Stimulated activated CD4-positive, alpha-beta T cell treated with anti-CD3 and anti-CD28 coated beads, Interleukin-2, amount 100 ng/mL, for 24 hours (primary cell): ENCODE measurements at regions not wholly inside any gene's neighbourhood (a gene's known extent, or its start where the extent isn't known, plus 50 kb on each side); places are given as distances from the start of the nearest gene placed in this dataset.
"Not testable (repeated sequence)": the region's sequence is repeated elsewhere in the genome, so short reads cannot be mapped to it uniquely, and the experiment has no call there.

Source experiments
- DNase-seq, 2 donors: peaks; one replicate each; pipeline ENCODE4 v3.0.0-alpha.2; 2020

DNA sequence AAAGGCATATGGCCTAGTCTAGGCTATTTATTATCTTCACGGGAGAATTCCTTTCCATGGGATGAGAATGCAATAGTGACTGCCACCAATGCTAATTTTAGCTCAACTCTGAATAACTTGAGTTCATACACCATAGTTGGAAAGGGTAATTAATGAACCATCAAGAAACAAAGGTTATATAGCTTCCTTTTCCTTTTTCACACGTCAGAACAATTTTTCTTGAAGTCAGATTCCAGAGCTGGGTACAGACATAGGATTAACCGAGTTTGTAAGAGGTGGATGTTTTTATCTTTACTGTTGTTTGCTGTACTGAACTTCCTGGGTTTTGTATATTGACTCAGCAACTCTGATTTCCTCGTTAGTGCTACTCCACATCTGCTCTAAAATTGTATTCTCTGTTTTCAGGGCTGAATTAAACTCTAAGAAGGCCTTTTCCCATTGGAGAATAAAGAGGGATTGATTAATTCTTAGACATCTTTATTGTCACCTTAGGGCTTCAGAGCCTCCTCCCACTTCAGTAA is 262.0 kb downstream of the NUF2 start:
- DNase-seq, result no peak

DNA sequence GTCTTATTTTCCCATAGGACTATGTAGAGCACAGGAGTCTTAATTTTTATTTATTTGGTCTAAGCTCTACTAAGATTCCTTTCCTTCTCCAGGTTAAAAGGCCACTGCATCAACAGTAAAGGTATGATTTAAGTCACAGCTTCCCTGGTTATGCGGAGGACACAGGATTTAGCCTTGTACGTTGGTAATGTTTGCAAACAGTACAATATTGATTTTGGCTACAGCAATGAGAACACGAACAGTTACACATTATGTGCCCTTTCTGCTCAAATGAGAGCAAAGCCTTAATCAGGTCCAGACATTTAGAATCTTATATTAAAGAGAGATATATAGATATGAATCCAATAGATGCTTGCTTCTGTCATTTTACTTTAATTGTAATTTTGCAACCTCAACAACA is 264.0 kb downstream of the NUF2 start:
- DNase-seq, result no peak

DNA sequence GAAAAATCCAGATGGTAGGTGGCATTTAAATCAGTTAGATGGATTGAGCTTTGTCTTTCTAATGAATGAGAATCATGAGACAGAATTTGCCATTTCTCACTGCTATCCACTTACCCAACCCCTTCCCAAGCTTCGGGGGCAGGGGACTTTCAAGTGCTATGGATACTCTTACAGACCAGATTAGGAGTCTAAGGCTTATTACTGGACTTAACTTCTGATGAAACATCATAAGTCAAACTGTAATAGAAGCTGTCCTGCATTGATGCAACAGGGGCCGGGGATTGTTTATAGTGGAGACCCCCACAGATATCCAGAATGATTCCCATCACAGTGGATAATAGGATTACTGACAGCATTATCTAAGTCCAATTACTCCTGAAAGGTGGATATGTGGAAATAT is 267.0 kb downstream of the NUF2 start:
- DNase-seq, result no peak

DNA sequence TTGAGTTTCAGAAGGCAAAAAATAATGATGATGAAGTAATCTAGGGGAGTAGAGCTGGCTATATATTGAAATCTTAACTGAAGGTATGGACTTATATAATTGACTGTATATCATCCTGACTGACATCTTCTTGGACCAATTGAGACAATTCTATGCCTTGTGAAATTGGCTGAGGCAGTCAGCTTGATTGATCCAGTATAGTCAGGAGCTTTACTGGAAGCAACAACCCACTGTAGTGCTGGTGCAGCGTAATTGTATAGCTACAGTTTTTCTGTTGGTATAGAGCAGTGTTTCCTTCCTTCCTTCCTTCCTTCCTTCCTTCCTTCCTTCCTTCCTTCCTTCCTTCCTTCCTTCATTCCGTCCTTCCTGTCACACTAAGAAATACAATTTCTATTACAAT is 268.0 kb downstream of the NUF2 start:
- DNase-seq, result no peak

DNA sequence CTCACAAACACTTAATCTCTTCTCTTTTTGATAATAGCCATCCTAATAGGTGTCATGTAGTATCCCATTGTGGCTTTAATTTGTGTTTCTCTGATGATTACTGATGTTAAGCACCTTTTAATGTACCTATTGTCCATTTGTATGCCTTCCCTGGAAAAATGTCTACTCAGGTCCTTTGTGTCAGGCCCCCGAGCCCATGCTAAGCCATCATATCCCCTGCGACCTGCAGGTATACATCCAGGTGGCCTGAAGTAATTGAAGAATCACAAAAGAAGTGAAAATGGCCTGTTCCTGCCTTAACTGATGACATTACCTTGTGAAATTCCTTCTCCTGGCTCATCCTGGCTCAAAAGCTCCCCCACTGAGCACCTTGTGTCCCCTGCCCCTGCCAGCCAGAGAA is 269.4 kb downstream of the NUF2 start:
- not testable (repeated sequence) for DNase-seq

DNA sequence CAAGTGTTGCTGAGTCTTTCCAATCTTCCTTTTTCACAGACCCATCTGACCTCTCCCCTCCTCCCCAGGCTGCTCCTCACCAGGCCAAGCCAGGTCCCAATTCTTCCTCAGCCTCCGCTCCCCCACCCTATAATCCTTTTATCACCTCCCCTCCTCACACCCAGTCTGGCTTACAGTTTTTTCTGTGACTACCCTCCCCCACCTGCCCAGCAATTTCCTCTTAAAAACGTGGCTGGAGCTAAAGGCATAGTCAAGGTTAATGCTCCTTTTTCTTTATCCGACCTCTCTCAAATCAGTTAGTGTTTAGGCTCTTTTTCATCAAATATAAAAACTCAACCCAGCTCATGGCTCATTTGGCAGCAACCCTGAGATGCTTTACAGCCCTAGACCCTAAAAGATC is 270.9 kb downstream of the NUF2 start:
- DNase-seq, result not testable (repeated sequence)

DNA sequence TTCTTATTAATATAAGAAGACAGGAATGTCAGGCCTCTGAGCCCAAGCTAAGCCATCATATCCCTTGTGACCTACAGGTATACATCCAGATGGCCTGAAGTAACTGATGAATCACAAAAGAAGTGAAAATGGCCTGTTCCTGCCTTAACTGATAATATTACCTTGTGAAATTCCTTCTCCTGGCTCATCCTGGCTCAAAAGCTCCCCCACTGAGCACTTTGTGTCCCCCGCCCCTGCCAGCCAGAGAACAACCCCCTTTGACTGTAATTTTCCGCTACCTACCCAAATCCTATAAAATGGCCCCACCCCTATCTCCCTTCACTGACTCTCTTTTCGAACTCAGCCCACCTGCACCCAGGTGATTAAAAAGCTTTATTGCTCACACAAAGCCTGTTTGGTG is 274.4 kb downstream of the NUF2 start:
- not testable (repeated sequence) for DNase-seq

DNA sequence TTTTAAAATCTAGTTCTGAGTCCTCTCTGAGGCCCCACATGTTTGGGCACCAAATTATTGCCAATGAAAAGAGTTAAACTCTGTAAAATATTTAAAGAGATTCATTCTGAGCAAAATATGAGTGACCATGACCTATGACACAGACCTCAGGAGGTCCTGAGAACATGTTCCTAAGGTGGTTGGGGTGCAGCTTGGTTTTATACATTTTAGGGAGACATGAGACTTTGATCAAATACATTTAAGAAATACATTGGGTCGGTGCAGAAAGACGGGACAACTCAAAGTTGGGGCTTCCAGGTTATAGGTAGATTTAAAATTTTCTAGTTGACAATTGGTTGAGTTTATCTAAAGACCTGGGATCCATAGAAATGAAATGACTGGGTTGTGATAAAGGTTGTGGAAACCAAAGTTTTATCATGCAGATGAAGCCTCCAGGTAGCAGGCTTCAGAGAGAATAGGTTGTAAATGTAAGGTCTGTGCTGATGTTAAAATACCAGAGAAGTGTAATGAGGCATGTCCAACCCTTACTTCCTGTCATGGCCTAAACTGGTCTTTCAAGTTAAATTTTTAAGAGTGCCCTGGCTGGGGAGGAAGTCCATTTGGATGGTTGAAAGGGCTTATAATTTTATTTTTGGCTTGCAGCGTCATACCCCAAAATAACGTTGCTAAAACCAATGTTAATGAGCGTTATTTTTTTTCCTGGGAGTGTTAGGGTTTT is 274.9 kb downstream of the NUF2 start:
- no peak for DNase-seq

DNA sequence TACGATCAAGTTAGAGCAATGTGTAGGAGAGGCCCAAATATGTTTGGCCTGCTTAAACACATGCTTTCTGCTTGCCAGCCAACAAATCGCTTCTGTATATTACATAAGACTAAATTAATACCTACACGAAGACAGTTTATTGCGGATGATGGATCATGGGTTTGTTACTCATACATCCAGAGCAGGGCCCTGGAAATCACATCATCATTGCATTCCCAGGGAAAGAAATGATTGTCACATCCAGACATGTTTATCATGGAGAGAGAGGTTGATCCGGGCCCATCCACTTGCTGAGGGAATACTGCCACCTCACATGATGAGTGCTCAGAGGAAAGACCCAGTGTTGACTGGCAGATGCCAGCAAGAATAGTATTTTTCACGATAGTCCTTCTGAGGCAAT is 282.6 kb downstream of the NUF2 start:
- DNase-seq, result no peak

DNA sequence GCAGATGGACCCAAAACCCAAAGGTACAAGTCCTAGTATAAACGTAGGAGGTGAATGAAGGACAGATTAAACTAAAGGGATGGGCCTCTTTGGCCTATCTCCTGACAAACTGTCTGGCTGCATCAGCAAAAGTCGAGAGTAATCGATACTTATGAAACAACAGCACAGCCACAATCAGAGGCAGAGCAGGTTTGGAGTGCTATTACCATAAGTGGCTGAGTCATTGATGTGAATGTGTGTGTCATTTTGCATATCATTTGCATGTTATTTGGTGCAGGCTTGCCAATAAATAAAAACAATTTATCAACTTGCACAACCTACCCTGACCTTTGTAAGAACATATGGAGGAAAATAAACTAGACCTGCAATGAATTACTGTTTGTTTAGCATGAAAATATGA is 283.1 kb downstream of the NUF2 start:
- DNase-seq, result no peak

DNA sequence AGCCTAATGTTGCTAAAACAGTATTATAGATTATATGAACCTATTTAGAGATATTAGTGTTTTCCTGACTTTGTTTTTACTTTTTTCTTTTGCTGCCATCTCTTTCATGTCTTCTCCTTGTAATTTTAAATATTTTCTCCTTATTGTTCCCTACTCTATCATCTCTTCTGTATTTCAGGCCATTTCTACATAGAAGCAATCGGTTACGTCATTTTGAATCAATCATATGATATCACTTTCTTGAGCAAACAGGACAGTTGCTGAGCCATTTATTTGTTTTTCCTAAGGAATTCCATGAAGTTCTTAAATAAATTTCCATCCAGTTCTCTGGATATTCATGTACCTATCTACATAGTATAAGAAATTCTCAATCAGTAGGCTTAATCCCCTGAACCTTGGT is 287.2 kb downstream of the NUF2 start:
- no peak for DNase-seq

DNA sequence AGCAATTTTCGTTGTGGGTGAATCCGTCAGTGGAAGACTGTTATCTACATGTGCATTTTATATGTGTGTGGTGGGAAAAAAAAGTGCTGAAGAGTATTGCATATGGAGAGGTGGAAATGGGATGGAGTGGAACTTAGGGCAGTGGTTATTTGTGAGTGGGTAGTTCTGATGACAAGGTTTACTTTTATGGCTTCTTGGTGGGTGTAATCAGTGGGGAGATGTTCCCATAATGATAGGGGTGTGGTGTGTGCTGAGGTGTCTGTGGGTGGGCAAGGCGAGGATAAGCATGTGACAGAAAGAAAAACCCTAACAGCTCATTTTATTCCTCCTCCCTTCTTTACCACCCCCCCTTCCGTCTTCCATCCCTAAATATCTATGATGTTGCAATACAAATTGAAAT is 288.1 kb downstream of the NUF2 start:
- DNase-seq, result no peak

DNA sequence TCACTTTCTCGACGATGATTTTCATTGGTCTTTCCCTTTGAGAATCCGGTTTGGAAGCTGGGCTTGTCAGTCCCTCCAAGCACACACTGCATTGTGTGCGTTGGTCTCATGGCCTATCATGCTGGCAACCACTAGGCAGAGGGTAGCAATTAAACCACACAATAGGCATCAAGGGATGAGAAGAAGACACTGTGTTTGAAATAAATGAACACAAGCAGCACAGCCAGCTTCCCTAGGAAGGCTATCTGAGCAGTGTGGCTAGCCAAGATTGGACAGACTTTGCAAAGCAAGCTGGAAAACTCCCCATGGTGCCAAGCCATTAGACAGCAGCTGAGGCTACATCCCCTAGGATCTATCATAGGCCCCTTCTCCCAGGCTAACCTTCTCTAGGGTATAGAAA is 288.7 kb downstream of the NUF2 start:
- DNase-seq, result no peak

DNA sequence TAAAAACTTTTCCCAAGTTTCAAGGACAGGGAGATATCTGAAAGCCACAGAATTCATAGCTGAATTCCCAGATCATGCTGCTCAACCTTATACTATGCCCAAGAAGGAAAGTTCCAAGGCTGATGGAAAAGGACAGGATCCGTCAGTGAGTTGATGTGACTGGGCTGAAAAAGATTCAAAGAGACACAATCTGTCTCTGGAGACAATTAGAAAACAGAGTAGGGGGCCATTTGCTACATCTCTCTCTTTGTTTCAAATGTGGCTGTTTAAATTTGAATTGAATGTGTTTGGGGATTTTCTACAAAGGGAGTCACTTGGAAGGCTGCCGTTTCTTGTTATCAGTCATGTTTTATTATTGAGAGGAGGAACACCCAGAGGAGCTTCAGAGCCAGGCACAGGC is 292.6 kb downstream of the NUF2 start:
- DNase-seq, result no peak

DNA sequence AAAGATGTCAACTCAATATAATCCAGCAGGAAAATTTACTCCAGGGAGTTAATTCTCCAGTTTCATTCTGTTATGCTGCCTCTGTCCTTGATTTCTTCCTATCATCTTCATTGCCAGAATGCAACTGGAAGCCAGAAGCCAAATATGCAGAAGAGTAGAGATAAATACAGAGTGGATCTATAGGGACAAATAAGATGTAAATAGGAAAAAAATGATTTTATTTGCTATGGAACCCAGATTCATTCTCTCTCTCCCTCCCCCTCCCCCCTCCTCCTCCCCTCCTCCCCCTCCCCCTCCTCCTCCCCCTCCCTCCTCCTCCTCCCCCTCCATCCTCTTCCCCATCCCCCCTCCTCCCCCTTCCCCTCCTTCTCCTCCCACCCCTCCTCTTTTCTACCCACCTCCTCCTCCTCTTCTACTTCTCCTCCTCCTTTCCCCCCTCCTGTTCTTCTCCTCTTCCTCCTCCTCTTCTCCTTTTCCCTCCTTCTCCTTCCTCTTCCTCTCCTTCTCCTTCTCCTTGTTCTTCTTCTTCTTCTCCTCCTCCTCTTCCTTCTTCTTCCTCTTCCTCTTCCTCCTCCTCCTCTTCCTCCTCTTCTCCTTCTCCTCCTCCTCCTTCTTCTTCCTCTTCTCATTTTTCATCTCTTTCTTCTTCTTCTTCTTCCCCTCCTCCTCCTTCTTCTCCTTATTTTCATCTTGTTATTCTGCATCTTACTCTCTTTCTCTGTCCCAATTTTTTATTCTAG is 306.4 kb downstream of the NUF2 start:
- no peak for DNase-seq

DNA sequence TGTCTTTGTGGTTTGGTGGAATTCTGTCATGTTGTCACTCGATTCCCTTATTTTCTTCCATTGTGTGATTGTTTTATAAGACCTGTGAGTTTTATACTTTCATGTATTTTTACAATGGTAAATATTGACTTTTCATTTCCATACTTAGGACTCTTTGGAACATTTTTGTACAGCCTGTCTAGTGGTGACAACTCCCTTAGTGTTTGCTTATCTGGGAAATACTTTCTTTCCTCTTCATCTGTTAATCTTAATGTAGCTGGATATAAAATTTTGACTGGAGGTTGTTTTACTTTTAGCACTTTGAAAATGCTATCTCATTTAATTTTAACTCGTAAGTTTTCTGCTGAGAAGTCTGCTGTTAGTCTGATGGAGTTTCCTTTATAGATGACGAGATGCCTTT is 310.5 kb downstream of the NUF2 start:
- DNase-seq, result no peak

DNA sequence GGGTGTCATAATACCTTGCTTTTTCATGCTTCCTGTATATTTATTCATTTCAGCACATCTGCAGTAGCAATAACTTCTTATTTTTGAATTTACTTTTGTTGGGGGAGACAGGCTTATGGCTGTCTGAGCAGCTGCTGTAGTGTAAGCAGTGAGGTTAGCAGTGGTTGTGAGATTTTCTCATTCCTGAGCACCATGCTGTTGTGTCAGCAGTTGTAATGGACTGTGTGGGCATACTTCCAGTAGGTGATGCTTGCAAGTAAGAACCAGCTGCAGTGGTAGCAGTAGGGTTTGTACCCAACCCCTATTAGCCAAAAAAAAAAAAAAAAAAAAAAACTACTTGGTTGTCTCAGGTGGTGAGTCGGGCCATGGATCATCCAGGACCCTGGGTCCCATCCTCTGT is 311.6 kb downstream of the NUF2 start:
- DNase-seq, result no peak

DNA sequence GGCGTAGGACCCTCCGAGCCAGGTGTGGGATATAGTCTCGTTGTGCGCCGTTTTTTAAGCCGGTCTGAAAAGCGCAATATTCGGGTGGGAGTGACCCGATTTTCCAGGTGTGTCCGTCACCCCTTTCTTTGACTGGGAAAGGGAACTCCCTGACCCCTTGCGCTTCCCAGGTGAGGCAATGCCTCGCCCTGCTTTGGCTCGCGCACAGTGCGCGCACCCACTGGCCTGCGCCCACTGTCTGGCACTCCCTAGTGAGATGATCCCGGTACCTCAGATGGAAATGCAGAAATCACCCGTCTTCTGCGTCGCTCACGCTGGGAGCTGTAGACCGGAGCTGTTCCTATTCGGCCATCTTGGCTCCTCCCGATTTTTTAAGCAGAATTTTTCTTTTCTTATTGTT is 323.9 kb downstream of the NUF2 start:
- DNase-seq, result not testable (repeated sequence)

DNA sequence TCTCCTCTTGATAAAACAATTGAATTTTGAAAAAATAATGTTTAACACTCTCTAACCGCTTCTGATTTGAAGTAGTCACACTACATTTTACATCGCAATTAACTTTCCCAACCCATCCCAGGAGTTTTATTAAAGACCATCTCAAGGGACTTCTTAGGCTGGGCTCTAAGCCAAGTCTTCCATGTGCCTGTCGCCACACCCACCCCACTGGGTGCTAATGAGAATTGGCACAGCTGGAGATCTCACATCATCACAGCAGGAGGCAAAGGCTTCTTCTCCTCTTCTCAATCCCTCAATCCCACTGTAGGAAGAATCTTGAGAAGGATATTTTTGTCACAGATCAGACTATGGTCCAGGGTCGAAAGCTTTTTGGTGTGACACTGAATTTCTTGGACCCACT is 328.9 kb downstream of the NUF2 start:
- DNase-seq, result no peak

DNA sequence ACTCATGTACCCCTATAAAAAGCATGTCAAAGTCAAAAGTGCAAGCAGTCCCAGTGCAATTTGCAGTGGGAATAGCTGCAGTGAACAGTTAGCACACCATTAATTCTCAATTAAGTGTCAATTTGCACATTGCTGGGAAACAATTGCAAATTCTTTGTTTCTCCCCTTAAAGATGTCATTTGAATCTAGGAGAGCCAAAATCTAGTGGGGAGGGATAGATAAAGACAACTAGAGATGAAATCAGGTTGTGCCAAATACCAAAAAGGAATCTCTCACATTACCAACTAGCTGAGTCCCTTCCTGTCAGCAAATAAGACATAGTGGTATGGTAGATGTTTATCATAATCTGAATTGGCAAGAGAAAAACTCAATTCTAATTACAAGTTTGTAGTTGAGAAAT is 330.7 kb downstream of the NUF2 start:
- DNase-seq, result no peak

DNA sequence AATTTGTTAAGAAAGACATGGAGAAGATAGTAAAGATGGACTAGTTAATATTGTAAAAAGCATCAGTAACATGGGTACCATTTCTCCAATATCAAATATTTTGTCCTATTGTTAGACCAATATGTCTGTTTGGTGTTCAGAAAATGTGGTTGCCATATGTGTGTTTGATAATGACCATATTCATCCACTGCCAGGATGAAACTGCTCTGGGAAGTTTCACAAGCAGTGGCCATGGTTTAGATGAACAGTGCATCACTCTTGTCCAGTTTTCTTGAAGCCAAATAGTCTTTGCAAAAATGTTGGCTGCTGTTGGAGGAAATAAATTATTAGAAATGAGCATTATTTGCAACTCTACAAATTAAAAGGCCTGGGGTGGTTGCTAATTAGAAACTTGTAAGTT is 333.8 kb downstream of the NUF2 start:
- no peak for DNase-seq

DNA sequence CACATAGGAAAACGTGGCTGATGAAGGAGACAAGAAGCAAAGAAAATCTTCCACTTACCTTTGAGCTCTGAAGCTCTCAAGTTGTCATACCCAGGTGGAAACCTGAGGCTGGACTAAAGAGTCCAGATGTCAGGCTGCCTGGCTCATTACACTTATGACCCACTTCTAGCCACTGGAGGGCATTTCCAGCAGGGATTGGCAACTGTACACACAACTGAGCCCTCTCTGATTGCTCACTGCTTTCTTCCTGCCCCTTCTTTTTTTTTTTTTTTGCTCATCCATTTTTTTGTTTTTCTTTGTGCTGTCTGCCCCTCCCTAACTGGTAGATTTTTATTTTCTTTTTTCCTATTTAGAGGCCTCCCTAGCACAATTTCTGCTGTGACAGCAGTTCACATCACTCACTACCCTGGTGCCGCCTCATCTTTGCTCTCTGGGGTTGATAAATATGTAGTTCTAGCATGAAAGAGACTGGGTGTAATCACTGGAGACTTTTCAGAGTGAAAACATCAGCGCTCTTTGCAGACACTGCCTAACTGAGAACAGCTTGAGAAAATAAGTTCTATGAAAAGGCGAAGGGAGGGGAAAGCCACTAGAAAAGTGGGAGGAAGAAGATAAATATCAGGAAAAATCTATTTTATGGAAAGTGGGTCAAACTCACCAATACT is 334.5 kb downstream of the NUF2 start:
- DNase-seq, result no peak

DNA sequence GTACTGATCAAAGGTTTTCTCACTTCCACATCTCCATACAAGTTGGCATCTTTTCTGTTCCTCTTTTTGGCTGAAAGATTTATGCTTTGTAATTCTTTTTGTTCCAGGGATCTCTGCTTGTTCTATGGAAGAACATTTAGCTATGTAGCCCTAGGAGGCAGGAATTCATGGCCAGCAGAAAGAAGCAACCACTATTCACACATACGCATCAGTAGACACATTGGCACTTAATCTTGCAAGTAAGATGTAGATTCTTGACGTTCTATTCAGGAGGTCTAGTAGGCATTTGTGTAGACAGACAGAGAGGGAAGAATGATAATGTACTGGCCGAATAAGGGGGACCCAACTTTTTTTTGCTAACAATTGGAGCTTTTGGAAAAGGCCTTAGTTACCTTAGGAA is 336.0 kb downstream of the NUF2 start:
- no peak for DNase-seq

DNA sequence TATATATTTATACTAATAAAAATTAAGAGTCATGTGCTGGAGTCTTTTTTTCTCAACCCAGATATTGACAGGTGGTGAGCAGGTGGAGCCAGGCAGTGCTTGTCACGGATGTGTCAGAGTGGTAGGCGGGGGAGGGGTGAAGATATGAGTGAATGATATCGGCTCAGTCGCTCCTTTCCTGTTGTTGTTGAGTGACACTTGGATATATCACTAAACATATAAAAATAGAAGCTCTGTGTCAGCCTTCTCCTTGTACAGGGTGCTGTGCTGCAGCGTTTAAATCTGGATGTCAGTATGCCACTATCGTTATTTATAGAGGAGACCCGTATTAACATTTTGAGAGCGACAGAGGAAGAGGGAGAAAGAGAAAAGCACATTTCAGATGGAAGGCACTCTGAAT is 339.6 kb downstream of the NUF2 start:
- no peak for DNase-seq
